HepG2 (cell line): ENCODE measurements at regions not wholly inside any gene's neighbourhood (a gene's known extent, or its start where the extent isn't known, plus 50 kb on each side); places are given as distances from the start of the nearest gene placed in this dataset.

Experiments
- ATAC-seq: fragments of 200-7000 bp; cut with Tn5 transposase; 3 replicates; pipeline ENCODE4 v1.9.1; 2020; ENCODE audit warnings: mild to moderate bottlenecking, moderate library complexity
- BruUV-seq: library from RNA; stranded (reverse); fragments of 400-500 nt; replicated peaks from 2 replicates; lab custom pipeline; 2021; lab: Mats Ljungman, UMichigan
- CTCF ChIA-PET: fragments of 300-600 bp; formaldehyde crosslinking; extraction: SDS; loops from one replicate; lab custom pipeline; 2021; ENCODE audit warnings: low total read pairs, inconsistent platforms, low intra/inter-chr PET ratio; lab: Yijun Ruan, JAX
- POLR2A ChIA-PET: fragments of 350-600 bp; sonication (Branson Sonifier 250); formaldehyde crosslinking; loops from one replicate; lab custom pipeline; 2020; ENCODE audit warnings: antibody characterized with exemption, inconsistent platforms; lab: Yijun Ruan, JAX
- DNase-seq: peaks from one replicate; pipeline ENCODE4 v3.0.0-alpha.2; 2015; ENCODE audit warnings: low spot score
- FAIRE-seq: peaks from 3 replicates; lab custom pipeline; 2011; peaks lifted over from hg19 to GRCh38; lab: Jason Lieb, UNC
- H2AFZ ChIP-seq: one replicate; pipeline ENCODE4 v1.6.1; 2011; ENCODE audit warnings: low read length, inconsistent platforms
- H3K27ac ChIP-seq: fragments of 300-600 bp; 3 replicates; pipeline ENCODE4 v1.8.0; 2011; ENCODE audit warnings: mixed run types, mild to moderate bottlenecking, mixed read lengths, low read length, inconsistent platforms; ENCODE audit not compliant: insufficient read depth; ENCODE audit errors: extremely low read length
- H3K27me3 ChIP-seq, 2 experiments: fragments of 200-600 bp in 1 of 2; 2 replicates in 1 of 2; 3 replicates in 1 of 2; pipeline versions ENCODE4 v1.6.0 to v1.8.0; 2011; ENCODE audit warnings: low read length in 2 of 2, mild to moderate bottlenecking in 2 of 2, moderate library complexity in 2 of 2, inconsistent platforms in 1 of 2; ENCODE audit not compliant: insufficient read depth in 2 of 2, control insufficient read depth in 1 of 2
- H3K36me3 ChIP-seq, 2 experiments: fragments of 200-600 bp in 1 of 2; replicated peaks in 1 of 2; 2 replicates in 1 of 2; 3 replicates in 1 of 2; pipeline versions ENCODE4 v1.5.1 to v1.8.0; 2011; ENCODE audit warnings: low read length in 2 of 2, inconsistent platforms in 1 of 2; ENCODE audit not compliant: insufficient read depth in 2 of 2, control insufficient read depth in 1 of 2
- H3K4me1 ChIP-seq: 2 replicates; pipeline ENCODE4 v1.5.1; 2012; ENCODE audit warnings: low read length, inconsistent platforms; ENCODE audit not compliant: insufficient read depth
- H3K4me2 ChIP-seq: 2 replicates; pipeline ENCODE4 v1.6.0; 2011; ENCODE audit warnings: low read depth, low read length, inconsistent platforms
- H3K4me3 ChIP-seq, 3 experiments: fragments of 200-600 bp in 1 of 3; sonication (generic), shearing (Covaris generic) in 1 of 3; replicated peaks in 1 of 3; 2 replicates each; pipeline ENCODE4 v1.5.1; 2011 to 2016; ENCODE audit warnings: low read length in 3 of 3, inconsistent platforms in 2 of 3, low read depth in 2 of 3, mild to moderate bottlenecking in 2 of 3, control low read depth in 1 of 3, mixed read lengths in 1 of 3; ENCODE audit not compliant: insufficient read depth in 1 of 3
- H3K79me2 ChIP-seq: one replicate; pipeline ENCODE4 v1.6.1; 2011; ENCODE audit warnings: low read length, inconsistent platforms; ENCODE audit not compliant: insufficient read depth
- H3K9ac ChIP-seq: 2 replicates; pipeline ENCODE4 v1.6.0; 2011; ENCODE audit warnings: mild to moderate bottlenecking, low read depth, low read length, inconsistent platforms; ENCODE audit not compliant: insufficient read depth
- H3K9me3 ChIP-seq: 2 replicates; pipeline ENCODE4 v1.5.1; 2012; ENCODE audit warnings: mild to moderate bottlenecking, low read length
- H4K20me1 ChIP-seq: 2 replicates; pipeline ENCODE4 v1.6.0; 2011; ENCODE audit warnings: inconsistent platforms, mild to moderate bottlenecking, low read length, moderate library complexity; ENCODE audit not compliant: insufficient read depth
- MEF2D ChIP-seq: sonication (generic); formaldehyde crosslinking; IDR thresholded peaks from 2 replicates; pipeline ENCODE4 v1.5.1; 2020; ENCODE audit warnings: mild to moderate bottlenecking, missing genetic modification reagents
- ONECUT2 ChIP-seq: sonication (generic); formaldehyde crosslinking; IDR thresholded peaks from 2 replicates; pipeline ENCODE4 v1.4.0; 2020; ENCODE audit warnings: missing genetic modification reagents
- PHF21A ChIP-seq: sonication (generic); formaldehyde crosslinking; IDR thresholded peaks from 2 replicates; pipeline ENCODE4 v1.5.0; 2020; ENCODE audit warnings: mild to moderate bottlenecking, missing genetic modification reagents
- RFX1 ChIP-seq: fragments of 450-650 bp; IDR thresholded peaks from 2 replicates; pipeline ENCODE4 v1.6.1; 2017
- SNRNP70 ChIP-seq: fragments of 200-400 bp; formaldehyde crosslinking; IDR thresholded peaks from 2 replicates; pipeline ENCODE4 v1.6.1; 2017; ENCODE audit warnings: mild to moderate bottlenecking, low read depth, low read length, moderate library complexity
- ZNF235 ChIP-seq: sonication (generic); formaldehyde crosslinking; IDR thresholded peaks from 2 replicates; pipeline ENCODE4 v1.8.1; 2023; ENCODE audit warnings: mild to moderate bottlenecking, missing genetic modification reagents, borderline replicate concordance
- ZNF713 ChIP-seq: sonication (generic); formaldehyde crosslinking; IDR thresholded peaks from 2 replicates; pipeline ENCODE4 v1.4.0; 2020; ENCODE audit warnings: mild to moderate bottlenecking, missing genetic modification reagents
- ZNF83 ChIP-seq: sonication (generic); formaldehyde crosslinking; IDR thresholded peaks from 2 replicates; pipeline ENCODE4 v1.4.0; 2020; ENCODE audit warnings: missing genetic modification reagents, mild to moderate bottlenecking, borderline replicate concordance
- WGBS: methylation state at CpG from one replicate; pipeline ENCODE4 v1.1.6; 2017; ENCODE audit warnings: low lambda C conversion rate; 5-methylcytosine and 5-hydroxymethylcytosine counted together
- in situ Hi-C: cut with HindIII; loops from 2 replicates; pipeline ENCODE4 v1.10.0; 2017; ENCODE audit warnings: low pct_unique_long_range_greater_than_20kb; ENCODE audit not compliant: extremely low pct_ligation_motif_present
- intact Hi-C: fragments of 100-400 bp; cut with micrococcal nuclease; formaldehyde crosslinking; loops from one replicate; pipeline ENCODE4 v1.10.0; 2022; ENCODE audit not compliant: unreplicated experiment
- TF ChIP-seq, protein P1 (sequence below): sonication (generic); formaldehyde crosslinking; IDR thresholded peaks from 2 replicates; pipeline ENCODE4 v1.5.1; 2020; ENCODE audit warnings: mild to moderate bottlenecking, missing genetic modification reagents, moderate library complexity
- TF ChIP-seq, protein P2 (sequence below): sonication (generic); formaldehyde crosslinking; IDR thresholded peaks from 2 replicates; pipeline ENCODE4 v1.8.1; 2022; ENCODE audit warnings: low read depth, mild to moderate bottlenecking, missing genetic modification reagents

DNA sequence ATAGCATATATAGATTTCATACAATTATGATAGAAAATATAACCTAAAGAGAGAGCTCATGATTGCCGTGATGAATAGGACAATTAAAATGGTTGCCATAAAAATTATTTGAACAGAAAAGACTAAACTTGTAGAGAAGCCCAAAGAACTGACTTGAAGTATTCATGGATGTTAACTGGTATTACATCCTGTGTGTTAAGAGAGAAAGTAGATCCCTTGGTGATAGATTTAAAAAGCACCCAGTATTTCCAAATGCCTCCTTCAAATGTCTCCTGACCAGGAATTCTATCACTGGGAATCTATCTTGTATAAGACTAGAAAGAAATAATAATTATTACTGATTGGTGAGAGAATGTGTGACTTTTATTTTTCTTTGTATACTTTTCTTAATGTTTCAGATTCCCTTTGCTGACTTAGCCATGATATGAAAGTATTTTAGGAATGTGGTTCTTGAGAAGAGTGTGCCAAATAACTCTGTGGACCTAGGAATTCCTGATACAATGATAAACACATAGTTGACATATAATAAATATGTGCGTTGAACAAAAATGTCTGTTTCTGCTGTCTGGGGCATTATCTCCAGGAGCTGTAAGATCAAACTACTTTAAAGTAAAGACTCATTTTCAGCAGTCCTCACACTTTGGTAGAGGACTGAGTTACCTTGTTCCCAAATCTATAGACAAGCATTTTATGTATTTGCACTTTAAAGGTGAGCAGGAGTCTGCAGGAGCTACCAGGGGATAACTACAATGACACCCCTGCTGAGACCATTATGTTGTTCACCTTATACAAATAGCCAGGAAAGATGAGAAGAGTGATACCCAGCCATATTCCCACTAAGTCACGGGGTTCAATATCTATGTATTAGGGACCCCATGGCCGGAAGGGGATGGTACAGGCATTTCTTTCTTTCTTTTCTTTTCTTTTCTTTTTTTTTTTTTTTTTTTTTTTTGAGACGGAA, 211.1 kb upstream of the TLE4 start:
- Histone ChIP-seq H3K36me3 (no peaks in the 10 kb centered on the region), H4K20me1 (no peaks in the 10 kb centered on the region), H3K79me2 (no peaks in the 10 kb centered on the region), H3K9ac (no peak overlapping the region), H3K4me1 (no peaks in the 10 kb centered on the region), H2AFZ (no peak overlapping the region), H3K27ac (no peak overlapping the region), H3K27me3 (peaks cover 0 to 5% of the 10 kb centered on the region in 2 experiments; a peak in 1 of 5 replicates), H3K9me3 (no peaks in the 10 kb centered on the region), H3K4me2 (no peak overlapping the region), H3K4me3 (no peak overlapping the region)
- intact Hi-C loops: no loop called here
- TF ChIP-seq MEF2D (CRISPR knock-in tag) (no peak), RFX1 (no peak), PHF21A (CRISPR knock-in tag) (no peak), ZNF83 (no peak), ONECUT2 (CRISPR knock-in tag) (no peak), ZNF235 (no peak), ZNF713 (CRISPR knock-in tag) (no peak), SNRNP70 (no peak)
- TF ChIP-seq, protein P1, sequence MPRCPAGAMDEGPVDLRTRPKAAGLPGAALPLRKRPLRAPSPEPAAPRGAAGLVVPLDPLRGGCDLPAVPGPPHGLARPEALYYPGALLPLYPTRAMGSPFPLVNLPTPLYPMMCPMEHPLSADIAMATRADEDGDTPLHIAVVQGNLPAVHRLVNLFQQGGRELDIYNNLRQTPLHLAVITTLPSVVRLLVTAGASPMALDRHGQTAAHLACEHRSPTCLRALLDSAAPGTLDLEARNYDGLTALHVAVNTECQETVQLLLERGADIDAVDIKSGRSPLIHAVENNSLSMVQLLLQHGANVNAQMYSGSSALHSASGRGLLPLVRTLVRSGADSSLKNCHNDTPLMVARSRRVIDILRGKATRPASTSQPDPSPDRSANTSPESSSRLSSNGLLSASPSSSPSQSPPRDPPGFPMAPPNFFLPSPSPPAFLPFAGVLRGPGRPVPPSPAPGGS (CRISPR knock-in tag): no peak
- TF ChIP-seq, protein P2, sequence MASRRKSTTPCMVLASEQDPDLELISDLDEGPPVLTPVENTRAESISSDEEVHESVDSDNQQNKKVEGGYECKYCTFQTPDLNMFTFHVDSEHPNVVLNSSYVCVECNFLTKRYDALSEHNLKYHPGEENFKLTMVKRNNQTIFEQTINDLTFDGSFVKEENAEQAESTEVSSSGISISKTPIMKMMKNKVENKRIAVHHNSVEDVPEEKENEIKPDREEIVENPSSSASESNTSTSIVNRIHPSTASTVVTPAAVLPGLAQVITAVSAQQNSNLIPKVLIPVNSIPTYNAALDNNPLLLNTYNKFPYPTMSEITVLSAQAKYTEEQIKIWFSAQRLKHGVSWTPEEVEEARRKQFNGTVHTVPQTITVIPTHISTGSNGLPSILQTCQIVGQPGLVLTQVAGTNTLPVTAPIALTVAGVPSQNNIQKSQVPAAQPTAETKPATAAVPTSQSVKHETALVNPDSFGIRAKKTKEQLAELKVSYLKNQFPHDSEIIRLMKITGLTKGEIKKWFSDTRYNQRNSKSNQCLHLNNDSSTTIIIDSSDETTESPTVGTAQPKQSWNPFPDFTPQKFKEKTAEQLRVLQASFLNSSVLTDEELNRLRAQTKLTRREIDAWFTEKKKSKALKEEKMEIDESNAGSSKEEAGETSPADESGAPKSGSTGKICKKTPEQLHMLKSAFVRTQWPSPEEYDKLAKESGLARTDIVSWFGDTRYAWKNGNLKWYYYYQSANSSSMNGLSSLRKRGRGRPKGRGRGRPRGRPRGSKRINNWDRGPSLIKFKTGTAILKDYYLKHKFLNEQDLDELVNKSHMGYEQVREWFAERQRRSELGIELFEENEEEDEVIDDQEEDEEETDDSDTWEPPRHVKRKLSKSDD (CRISPR knock-in tag): no peak
- no TSS peak for BruUV-seq
- DNase-seq (no peak), FAIRE-seq (no peak), ATAC-seq (no peak)
- ChIA-PET POLR2A (no interaction called here), CTCF (no interaction called here)
- 10% methylated on average over 5 of the region's 5 CpGs for WGBS
- in situ Hi-C loops: no loop called here
